ENCODE measurements at regions not wholly inside any gene's neighbourhood (a gene's known extent, or its start where the extent isn't known, plus 50 kb on each side); places are given as distances from the start of the nearest gene placed in this dataset.

DNA sequence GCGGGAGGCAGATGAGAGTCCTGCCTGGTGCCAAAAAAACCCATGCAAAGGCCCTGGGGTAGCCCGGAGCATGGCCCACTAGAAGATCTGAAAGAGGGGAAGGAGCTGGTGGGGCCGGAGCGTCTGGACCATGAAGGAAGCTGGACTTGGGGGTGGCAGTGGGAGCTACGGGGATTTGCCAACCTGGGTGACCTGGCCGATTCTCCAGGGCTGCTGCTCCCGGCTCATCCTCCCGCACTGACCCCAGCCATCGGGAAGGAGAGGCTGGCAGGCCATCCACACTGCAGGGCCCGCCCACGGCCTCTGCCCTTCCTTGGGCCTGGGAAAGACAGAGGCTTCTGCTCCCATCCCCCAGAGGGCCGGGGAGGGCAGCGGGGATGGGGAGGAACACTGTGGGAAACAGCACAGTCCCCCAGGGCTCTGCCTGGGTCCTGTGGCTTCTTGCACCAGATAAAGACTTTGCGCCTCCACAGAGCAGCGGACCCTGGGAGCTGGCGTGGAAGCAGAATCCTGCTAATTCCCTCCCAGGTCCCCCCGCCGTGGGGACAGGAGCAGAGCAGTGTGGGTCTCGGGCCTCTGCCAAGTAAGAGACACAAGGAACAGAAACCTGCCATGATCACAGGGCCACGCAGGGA is 87.1 kb upstream of the LINC01488 start:
- no peak for DNase-seq

GRCh38 chr11:69394869-69395246 is 86.6 kb upstream of the LINC01488 start:
- no peak for DNase-seq

- no peak for DNase-seq
These were observed 86.2 kb upstream of the LINC01488 start for GRCh38 chr11:69395287-69395686.

DNA sequence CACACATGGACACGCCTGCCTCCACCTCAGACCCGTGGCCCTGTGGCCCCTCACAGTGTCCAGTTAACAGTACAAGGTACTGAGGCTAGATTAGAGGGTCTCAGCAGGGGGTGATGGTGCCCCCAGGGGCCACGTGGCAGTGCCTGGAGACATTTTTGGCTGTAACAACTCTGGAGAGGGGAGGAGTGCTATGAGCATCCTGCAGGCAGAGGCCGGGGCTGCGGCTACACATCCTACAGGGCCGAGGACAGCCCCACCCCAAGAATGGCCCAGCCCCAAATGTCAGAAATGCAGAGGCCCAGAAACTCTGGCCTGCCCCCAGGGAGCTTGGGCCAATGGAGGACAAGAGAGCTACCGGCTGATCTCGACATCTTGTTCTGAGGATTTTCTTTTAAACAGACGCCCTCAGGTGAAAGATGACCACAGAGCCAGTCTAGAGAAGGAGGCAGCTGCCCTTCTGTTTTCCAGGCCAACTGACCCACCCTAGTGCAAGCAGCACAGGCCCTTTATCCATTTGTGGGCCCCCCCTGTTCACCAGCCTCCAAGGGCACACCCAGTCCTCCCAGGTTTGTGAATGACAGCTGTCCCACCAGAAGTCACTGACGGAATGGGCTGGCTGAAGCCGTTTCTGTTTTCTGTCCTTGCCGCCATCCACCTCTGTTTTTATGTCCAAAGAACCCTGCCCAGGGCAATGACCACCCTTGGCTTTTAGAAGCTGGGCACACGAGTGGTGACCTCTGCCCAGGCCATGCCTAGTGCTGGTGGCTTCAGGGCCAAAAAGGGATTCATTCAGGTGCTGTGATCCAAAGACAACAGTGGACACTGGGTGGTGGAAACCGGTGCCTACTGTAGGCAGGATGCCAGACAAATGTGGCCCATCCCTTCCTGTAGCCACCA is 85.2 kb upstream of the LINC01488 start:
- no peak for DNase-seq

DNA sequence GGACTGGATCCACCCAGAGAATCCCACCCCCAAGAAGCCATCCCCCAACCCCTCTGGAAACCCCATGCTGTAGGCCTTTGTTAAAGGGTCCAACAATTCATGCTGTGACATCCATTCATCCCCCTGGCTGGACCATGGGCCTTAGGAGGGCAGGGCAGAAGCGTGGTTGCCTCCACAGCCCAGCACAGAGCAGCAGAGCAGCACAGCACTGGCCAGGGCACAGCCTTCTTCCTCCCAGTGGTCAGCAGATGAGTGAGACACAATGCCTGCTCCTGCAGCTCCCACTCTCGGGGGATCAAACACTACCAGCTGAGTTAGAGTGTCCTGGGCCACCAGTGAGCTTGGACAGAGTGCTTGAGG is 84.5 kb upstream of the LINC01488 start:
- DNase-seq = no peak

- no peak for DNase-seq
These were observed 83.7 kb upstream of the LINC01488 start for GRCh38 chr11:69397732-69398131.

DNA sequence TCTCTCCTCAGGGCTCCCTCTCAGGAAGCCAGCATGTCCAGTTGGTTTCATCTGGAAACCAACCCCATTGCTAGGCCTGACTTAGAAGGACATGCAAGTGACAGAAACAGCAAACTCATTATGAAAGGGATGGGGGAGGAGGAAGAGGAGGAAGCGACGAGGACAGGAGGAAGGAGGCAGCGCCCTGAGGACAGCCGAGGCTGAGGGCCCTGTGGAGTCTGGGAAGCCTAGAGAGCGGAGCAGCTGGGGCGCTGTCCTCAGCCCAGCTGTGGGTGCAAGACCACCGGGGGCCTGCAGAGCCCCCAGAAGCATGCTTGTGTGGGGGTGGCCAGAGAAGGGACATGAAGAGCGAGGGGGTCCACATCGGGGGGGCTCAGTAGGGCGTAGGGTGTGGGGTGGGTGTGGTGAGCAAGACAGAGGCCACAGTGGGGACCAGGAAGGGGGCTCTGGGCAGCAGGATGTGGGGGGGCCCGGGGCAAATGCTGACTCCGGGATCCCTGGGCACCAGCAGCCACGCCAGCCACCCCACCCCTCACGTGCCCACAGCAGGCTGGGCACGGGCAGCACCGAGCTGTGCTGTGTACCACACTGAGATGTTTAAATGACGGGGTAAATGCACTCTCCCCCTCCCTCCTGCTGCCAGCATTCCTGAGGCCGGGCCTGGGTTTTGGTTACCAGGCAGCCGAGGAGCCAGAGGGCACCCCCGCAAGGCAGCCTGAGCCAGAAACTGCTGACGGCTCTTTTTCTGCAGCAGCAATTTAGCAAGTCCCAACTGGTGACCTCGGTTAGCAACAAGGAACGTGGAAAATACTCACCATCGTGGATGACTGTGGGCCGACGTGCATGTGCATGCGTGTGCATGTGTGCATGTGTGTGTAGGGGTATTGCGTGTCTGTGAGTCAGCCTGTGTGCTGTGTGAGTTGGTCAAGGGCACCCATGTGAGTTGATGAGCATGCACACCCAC is 82.7 kb upstream of the LINC01488 start:
- DNase-seq = no peak

DNA sequence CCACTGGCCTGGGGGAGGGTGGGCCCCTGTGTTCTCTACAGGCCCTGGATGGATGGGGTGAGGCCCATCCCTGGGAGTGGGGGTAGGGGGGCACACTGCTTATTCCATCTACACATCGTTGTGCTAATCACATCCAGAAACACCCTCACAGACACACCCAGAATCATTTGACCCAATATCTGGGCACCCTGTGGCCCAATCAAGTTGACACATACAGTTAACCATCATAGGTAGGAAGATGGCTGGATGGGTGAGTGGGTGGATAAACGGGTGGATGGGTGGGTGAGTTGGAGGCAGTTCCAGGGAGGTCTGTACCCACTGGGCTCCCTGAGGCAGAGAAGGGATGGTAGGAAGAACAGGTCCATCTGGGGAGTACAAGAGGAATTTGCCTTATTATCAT is 81.3 kb upstream of the LINC01488 start:
- no peak for DNase-seq

DNA sequence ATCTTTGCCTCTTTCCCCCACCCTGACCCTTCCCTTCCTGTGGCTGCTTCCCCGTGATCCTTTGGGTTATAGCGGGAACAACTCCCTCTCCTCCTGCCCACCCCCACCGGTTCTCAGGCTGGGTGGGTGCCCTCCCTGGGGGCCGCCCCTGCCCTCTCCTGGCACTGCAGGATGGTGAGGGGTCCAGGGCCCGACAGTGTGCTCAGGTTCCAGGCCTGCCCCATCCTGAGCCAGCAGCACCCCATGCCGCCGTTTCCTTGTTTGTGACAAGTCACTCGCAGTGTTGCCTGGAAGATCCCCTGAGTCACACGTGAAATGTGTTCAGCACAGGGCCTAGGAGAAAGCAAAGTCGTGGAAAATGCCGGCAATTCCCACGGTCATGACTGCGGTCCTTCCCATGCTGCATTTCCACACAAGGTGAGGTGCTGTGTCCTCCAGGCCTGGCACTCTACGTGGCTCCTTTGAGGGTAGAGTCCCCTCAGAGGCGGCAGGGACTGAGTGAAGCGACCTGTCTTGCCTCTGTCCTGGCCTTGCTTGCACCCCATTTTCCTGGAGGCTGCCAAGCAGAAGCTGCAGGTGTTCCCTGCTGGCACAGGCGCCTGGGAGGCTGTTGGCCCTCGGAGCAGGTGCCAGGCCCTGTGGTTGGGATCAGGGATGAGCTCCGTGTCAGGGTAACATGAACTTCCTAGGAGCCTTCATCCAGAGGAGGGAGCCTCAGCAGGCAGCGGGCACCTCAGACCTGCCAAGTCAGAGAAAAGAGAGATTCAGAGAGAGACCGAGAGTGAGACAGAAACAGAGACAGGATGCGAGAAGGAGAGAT is 80.5 kb upstream of the LINC01488 start:
- no peak for DNase-seq

GRCh38 chr11:69401715-69402114 is 79.7 kb upstream of the LINC01488 start:
- DNase-seq = no peak

DNA sequence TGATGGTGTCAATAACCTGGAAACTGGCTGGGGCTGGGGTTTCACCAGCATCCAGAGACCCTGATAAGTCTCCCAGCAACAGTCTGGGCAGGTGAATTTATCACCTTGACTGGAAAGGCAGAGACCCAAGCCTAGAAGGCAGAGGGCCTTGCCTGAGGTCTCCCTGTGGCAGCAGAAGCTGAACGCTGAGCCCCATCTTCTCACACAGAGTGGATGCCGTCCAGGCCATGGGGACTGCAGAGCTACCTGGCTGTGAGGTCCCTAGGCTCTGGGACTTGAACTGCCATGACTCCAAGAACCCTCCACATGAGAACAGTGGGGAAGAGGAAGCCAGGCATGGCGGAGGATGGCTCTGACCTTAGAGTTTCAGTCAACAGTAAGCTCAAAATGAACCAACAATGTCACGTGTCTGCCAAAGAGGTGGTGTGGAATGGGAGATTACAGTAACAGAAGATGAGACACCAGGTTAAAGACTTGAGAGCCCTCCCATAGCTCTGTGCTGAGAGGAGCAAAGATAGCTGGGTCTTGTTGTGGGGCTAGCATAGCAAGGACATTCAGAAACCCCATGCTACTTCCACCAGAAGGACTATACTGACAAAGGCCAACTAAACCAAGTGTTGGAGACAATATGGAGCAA is 79.1 kb upstream of the LINC01488 start:
- no peak for DNase-seq

DNA sequence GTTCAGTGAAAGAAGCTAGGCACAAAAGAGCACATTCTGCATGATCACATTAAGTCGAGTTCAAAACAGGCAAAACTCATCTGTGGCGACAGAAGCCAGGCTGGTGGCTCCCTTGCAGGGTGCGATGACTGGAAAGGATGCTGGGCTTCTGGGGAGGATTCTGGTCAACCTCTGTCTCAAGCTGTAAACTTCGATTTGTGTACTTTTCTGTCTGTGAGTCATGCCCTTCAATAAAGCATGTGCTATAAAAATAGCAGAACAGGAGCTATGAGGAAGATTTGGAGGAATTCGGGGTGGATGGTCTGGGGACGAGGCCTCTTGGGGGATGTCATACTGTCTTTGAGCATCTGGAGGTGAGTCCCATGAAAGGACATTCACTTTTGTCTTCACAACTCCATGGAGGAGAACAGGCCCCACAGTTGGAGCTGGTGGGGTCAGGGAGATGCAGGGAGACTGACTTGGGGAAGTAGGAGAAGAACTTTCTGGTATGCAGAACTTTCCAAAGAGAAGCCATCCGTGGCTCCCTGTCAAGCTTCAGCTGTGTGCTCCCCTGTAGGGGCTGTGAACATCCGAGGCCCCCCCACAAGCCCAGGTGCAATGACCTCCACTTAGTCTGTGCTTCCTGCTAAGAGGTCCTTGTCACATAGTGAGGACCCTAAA is 77.8 kb upstream of the LINC01488 start:
- no peak for DNase-seq

DNA sequence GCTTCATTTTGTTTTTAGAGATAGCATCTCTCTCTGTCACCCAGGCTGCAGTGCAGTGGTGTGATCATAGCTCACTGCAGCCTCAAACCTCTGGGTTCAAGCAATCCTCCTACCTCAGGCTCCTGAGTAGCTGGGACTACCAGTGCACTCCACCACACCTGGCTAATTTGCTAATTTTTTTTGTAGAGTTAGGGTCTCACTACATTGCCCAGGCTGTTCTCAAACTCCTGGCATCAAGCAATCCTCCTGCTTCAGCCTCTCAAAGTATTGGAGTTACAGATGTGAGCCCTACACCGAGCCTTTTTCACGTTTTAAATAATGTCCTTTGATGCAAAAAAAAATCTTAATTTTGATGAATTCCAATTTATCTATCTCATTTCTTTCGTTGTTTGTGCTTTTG is 75.4 kb upstream of the LINC01488 start:
- DNase-seq = no peak

DNA sequence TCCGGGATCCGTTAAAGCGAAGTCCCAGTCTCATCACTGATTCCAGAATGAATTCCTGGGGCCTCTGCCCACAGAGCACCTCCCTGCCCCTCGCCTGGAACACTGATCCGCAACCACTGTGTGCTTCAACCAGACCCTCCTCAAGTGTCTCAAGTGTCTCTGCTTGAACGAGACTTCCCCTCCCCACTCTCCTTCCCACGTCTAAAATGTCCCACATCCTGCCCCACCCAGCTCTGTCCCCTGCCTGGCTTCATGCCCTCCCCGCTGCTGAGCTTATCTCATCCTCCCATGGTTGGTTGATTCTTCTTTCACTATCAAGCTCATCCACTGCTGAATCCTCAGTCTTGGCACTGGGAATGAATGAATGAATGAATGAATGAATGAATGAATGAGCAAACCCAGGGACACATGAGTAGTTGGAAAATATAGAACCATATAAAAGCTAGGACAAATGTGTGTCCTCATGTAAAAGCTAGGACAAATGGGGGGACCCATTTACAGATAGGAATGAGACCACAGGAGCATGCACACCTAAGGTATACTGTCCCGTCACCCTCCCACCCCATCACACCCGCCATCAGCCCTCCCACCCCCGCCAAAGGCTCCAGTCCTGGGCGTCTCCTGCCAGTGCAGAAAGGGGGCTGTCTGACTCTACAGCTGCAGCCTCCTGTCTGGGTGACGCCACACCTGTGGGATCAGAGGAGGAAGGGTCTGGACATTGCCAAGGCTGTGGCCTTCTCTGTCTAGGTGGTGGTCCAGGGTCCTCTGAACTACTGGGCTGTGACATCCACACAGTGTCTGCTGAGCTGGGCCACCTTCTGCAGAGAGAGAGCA is 71.4 kb upstream of the LINC01488 start:
- DNase-seq = no peak

- no peak for DNase-seq
These were observed 70.1 kb upstream of the LINC01488 start for GRCh38 chr11:69411257-69411924.

GRCh38 chr11:69413015-69413801 is 68.3 kb upstream of the LINC01488 start:
- no peak for DNase-seq

- no peak for DNase-seq
These were observed 67.5 kb upstream of the LINC01488 start for GRCh38 chr11:69413993-69414392.

GRCh38 chr11:69414773-69415187 is 66.7 kb upstream of the LINC01488 start:
- DNase-seq = no peak

All from hindlimb muscle (tissue), 1 donor.